ENCODE measurements at regions not wholly inside any gene's neighbourhood (a gene's known extent, or its start where the extent isn't known, plus 50 kb on each side); places are given as distances from the start of the nearest gene placed in this dataset.

DNA sequence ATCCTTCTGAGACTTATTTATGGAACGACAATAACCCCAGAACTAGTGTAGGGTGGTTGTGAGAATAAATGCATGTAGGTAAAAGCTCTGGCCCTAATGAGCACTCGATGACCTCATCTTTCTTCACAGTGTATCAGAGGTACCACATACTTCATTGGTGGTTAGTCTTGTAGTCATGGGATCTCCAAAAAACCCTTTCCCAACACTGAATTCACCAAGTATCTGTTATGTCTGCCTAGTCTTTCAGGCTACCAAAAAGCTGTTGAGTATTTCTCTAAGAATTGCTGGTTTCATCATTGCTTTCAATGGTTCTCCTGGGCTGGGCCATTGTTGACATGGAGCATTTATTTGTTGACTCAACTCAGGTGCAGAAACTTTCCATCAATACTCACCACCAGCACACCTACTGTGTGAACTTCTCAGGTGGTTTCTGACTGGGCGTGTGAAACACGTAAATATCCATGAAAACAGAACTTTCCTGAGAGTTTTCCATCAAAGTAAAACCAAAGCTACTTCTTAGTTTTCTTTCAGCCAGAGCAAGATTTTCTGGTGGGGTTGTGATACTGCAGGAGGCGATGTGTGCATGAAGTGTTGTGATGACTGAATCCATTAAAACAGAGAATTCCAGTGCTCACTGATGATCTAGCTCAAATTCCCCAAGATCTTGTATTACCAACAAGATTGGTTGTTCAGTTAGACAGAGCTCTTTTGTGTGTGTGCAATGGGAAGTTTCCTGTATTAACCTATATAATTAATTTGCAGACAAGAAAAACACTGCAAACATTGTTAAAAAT lies 51.4 kb upstream of the SLC35B4 start:
- H3K27ac ChIP-seq: peak overlapping the region; percentile 21; the same call in 1 of the 2 replicates
- no peaks in the 10 kb centered on the region for H3K27me3 ChIP-seq (ENCODE audit: insufficient read depth, low read depth)
- H4K20me1 ChIP-seq (ENCODE audit: insufficient read depth): no peaks in the 10 kb centered on the region
- H3K4me2 ChIP-seq: no peak overlapping the region
- CTCF ChIA-PET: no interaction called here
- no peak overlapping the region for H2AFZ ChIP-seq
- intact Hi-C loops (cut with micrococcal nuclease; ENCODE audit: unreplicated experiment): loop anchor here (5.0 kb wide), 1 partner anchor 244 kb away; no protein-coding TSS in a partner anchor
- no TSS peak for BruUV-seq (replicated peaks)
- no peak overlapping the region for H3K4me3 ChIP-seq
- TF ChIP-seq EZH2 (IDR thresholded peaks at IDR 0.05; ENCODE audit: low read depth): no peak
- TF ChIP-seq, protein P1, sequence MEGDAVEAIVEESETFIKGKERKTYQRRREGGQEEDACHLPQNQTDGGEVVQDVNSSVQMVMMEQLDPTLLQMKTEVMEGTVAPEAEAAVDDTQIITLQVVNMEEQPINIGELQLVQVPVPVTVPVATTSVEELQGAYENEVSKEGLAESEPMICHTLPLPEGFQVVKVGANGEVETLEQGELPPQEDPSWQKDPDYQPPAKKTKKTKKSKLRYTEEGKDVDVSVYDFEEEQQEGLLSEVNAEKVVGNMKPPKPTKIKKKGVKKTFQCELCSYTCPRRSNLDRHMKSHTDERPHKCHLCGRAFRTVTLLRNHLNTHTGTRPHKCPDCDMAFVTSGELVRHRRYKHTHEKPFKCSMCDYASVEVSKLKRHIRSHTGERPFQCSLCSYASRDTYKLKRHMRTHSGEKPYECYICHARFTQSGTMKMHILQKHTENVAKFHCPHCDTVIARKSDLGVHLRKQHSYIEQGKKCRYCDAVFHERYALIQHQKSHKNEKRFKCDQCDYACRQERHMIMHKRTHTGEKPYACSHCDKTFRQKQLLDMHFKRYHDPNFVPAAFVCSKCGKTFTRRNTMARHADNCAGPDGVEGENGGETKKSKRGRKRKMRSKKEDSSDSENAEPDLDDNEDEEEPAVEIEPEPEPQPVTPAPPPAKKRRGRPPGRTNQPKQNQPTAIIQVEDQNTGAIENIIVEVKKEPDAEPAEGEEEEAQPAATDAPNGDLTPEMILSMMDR (conservative IDR thresholded peaks at IDR 0.05): no peak
- H3K9me2 ChIP-seq (ENCODE audit: insufficient read depth): no peaks in the 10 kb centered on the region
- no peaks in the 10 kb centered on the region for H3K79me2 ChIP-seq (ENCODE audit: low read depth)
- no peak for DNase-seq
- H3K4me1 ChIP-seq (replicated peaks; ENCODE audit: insufficient read depth): peaks cover 63% of the 10 kb centered on the region
- H3F3A ChIP-seq (ENCODE audit: insufficient read depth, low read depth): peaks cover 41% of the 10 kb centered on the region
- H3K9me3 ChIP-seq (ENCODE audit: insufficient read depth, low read depth): no peaks in the 10 kb centered on the region
- no peaks in the 10 kb centered on the region for H3K36me3 ChIP-seq (ENCODE audit: low read depth)
- POLR2A ChIA-PET (ENCODE audit: unreplicated experiment): interaction anchor here (0.6 kb wide), 1 partner anchor 373 kb away, joined by 6 read pairs; no protein-coding TSS in a partner anchor

Measured in PC-9 (cell line).